ENCODE measurements at regions not wholly inside any gene's neighbourhood (a gene's known extent, or its start where the extent isn't known, plus 50 kb on each side); places are given as distances from the start of the nearest gene placed in this dataset.

DNA sequence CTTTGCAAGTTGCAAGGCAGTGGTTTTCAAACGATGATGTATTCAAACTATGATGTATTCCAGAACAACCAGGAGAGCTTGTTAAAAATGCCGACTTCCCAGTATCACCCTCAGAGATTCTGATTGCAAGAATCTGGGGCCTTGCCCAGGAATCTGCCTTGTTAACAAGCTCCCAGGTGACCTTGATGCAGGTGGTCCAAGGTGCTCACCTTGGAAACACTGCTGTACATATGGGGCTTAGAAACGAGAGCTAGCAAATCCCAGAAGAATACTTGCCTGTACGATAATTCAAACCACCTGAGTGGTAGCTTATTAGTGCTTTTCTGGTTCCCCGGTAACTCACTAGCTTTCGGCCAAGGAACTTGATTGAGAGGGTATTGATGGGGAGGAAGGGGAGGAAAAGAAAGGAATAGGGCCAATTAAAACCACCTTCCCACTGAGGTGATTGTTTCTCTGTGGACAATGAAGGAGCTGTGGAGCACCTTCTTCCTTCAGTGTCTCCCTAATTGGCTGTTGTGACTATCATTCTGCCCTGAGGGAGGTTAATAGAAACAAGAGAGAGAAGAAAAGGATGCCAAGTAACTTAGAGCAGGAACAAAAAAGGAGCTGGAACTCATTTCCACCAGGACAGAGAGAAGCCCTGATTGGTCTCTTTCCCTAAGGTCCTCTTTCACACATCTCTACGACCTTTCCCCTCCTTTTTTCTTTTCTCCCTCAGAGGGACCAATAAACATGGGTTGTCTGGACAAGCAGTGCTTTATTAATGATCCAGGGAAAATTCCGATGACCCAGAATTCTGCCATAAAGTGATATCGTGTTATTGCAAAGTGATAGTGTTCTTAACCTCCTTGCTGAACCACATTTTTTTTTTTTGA, 218.8 kb downstream of the TMEM167A start:
- Histone ChIP-seq H3K4me2 (ENCODE audit: low read length) (no peak overlapping the region), H3K9me2 (ENCODE audit: insufficient read depth) (no peaks in the 10 kb centered on the region), H3K4me1 (ENCODE audit: control insufficient read depth in 1 of 2, insufficient read depth in 2 of 2, low read length in 2 of 2) (no peaks in the 10 kb centered on the region), H3K79me2 (ENCODE audit: insufficient read depth, low read length) (no peaks in the 10 kb centered on the region), H3K9ac (ENCODE audit: low read length) (no peak overlapping the region), H3K4me3 (replicated peaks in 1 of 2; ENCODE audit: low read depth in 1 of 2, low read length in 2 of 2) (no peak overlapping the region), H3K27ac (ENCODE audit: low read depth, low read length) (no peak overlapping the region), H4K20me1 (ENCODE audit: insufficient read depth) (no peaks in the 10 kb centered on the region), H2AFZ (ENCODE audit: low read depth, low read length, poor library complexity, severe bottlenecking) (no peak overlapping the region), H3K9me3 (ENCODE audit: control insufficient read depth in 1 of 2, insufficient read depth in 1 of 2, low read depth in 1 of 2, low read length in 2 of 2) (no peaks in the 10 kb centered on the region), H3K27me3 (ENCODE audit: insufficient read depth, low read length) (no peaks in the 10 kb centered on the region), H3K36me3 (ENCODE audit: control insufficient read depth in 1 of 2, insufficient read depth in 2 of 2, low read length in 2 of 2) (no peaks in the 10 kb centered on the region)
- TF ChIP-seq SP1 (IDR thresholded peaks at IDR 0.05; ENCODE audit: low read depth) (no peak), TCF7L2 (IDR thresholded peaks at IDR 0.05; ENCODE audit: borderline replicate concordance, extremely low read depth, insufficient read depth, insufficient read length) (no peak), POLR2A (IDR thresholded peaks at IDR 0.05; ENCODE audit: borderline replicate concordance, extremely low read depth, insufficient read depth, insufficient read length) (no peak), SRF (IDR thresholded peaks at IDR 0.05; ENCODE audit: low read depth) (no peak), EZH2 (IDR thresholded peaks at IDR 0.05) (no peak), EGR1 (IDR thresholded peaks at IDR 0.05; ENCODE audit: low read depth) (no peak), CBX3 (IDR thresholded peaks at IDR 0.05; ENCODE audit: low read depth) (no peak), FOSL1 (IDR thresholded peaks at IDR 0.05; ENCODE audit: low read depth) (no peak), EZH2phosphoT487 (IDR thresholded peaks at IDR 0.05; ENCODE audit: borderline replicate concordance) (no peak), ZFX (IDR thresholded peaks at IDR 0.05) (no peak), CEBPB (IDR thresholded peaks at IDR 0.05; ENCODE audit: low read depth) (no peak), SIN3A (IDR thresholded peaks at IDR 0.05; ENCODE audit: low read depth) (no peak), ZNF274 (IDR thresholded peaks at IDR 0.05; ENCODE audit: low read depth, low read length) (no peak), RAD21 (IDR thresholded peaks at IDR 0.05; ENCODE audit: low read depth) (no peak), YY1 (IDR thresholded peaks at IDR 0.05; ENCODE audit: extremely low read depth, insufficient replicate concordance, low read depth, low read length) (no peak), POLR2AphosphoS5 (IDR thresholded peaks at IDR 0.05; ENCODE audit: low read depth, low read length) (no peak)
- TF ChIP-seq, protein P1, sequence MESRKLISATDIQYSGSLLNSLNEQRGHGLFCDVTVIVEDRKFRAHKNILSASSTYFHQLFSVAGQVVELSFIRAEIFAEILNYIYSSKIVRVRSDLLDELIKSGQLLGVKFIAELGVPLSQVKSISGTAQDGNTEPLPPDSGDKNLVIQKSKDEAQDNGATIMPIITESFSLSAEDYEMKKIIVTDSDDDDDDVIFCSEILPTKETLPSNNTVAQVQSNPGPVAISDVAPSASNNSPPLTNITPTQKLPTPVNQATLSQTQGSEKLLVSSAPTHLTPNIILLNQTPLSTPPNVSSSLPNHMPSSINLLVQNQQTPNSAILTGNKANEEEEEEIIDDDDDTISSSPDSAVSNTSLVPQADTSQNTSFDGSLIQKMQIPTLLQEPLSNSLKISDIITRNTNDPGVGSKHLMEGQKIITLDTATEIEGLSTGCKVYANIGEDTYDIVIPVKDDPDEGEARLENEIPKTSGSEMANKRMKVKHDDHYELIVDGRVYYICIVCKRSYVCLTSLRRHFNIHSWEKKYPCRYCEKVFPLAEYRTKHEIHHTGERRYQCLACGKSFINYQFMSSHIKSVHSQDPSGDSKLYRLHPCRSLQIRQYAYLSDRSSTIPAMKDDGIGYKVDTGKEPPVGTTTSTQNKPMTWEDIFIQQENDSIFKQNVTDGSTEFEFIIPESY (IDR thresholded peaks at IDR 0.05; ENCODE audit: extremely low read depth, insufficient replicate concordance, low read length), result no peak
- TF ChIP-seq, protein P2, sequence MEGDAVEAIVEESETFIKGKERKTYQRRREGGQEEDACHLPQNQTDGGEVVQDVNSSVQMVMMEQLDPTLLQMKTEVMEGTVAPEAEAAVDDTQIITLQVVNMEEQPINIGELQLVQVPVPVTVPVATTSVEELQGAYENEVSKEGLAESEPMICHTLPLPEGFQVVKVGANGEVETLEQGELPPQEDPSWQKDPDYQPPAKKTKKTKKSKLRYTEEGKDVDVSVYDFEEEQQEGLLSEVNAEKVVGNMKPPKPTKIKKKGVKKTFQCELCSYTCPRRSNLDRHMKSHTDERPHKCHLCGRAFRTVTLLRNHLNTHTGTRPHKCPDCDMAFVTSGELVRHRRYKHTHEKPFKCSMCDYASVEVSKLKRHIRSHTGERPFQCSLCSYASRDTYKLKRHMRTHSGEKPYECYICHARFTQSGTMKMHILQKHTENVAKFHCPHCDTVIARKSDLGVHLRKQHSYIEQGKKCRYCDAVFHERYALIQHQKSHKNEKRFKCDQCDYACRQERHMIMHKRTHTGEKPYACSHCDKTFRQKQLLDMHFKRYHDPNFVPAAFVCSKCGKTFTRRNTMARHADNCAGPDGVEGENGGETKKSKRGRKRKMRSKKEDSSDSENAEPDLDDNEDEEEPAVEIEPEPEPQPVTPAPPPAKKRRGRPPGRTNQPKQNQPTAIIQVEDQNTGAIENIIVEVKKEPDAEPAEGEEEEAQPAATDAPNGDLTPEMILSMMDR (IDR thresholded peaks at IDR 0.05 in 2 of 3, conservative IDR thresholded peaks at IDR 0.05 in 1 of 3; ENCODE audit: borderline replicate concordance in 1 of 3, insufficient read depth in 1 of 3, low read depth in 2 of 3, low read length in 2 of 3), result no peak
- TF ChIP-seq, protein P3, sequence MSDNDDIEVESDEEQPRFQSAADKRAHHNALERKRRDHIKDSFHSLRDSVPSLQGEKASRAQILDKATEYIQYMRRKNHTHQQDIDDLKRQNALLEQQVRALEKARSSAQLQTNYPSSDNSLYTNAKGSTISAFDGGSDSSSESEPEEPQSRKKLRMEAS (IDR thresholded peaks at IDR 0.05), result no peak
- TF ChIP-seq, protein P4, sequence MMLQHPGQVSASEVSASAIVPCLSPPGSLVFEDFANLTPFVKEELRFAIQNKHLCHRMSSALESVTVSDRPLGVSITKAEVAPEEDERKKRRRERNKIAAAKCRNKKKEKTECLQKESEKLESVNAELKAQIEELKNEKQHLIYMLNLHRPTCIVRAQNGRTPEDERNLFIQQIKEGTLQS (IDR thresholded peaks at IDR 0.05), result no peak
- ATAC-seq (no peak), DNase-seq (ENCODE audit: low read depth, low spot score) (no peak)
- ChIA-PET CTCF (no interaction called here), RAD21 (ENCODE audit: low non-redundant PET in 1 of 2, low total read pairs in 2 of 2, uncharacterized antibody in 2 of 2, unreplicated experiment in 2 of 2) (no interaction called here), POLR2A (no interaction called here)
- BruUV-seq (replicated peaks), result no TSS peak
- intact Hi-C loops (cut with micrococcal nuclease), result no loop called here
